H1 (cell line): ENCODE measurements at regions not wholly inside any gene's neighbourhood (a gene's known extent, or its start where the extent isn't known, plus 50 kb on each side); places are given as distances from the start of the nearest gene placed in this dataset.

Source experiments
- BACH1 ChIP-seq: IDR thresholded peaks from 2 replicates; pipeline ENCODE4 v1.6.1; 2012; ENCODE audit warnings: low read length, improper control_type of control experiment
- CHD7 ChIP-seq: fragments of 300-600 bp; sonication (generic); IDR thresholded peaks from 2 replicates; pipeline ENCODE4 v1.7.1; 2012; ENCODE audit warnings: low read length, moderate library complexity, mild to moderate bottlenecking, inconsistent platforms; ENCODE audit not compliant: insufficient replicate concordance

- TF ChIP-seq CHD7 (no peak), BACH1 (no peak)
These were observed 69.8 kb downstream of the RIN2 start (continued) for GRCh38 chr20:19827818-19828217.
